EH (cell line): ENCODE measurements at regions not wholly inside any gene's neighbourhood (a gene's known extent, or its start where the extent isn't known, plus 50 kb on each side); places are given as distances from the start of the nearest gene placed in this dataset.
A peak's percentile ranks its signal among the peaks of the same experiment; 100 is the strongest.
"Not testable (repeated sequence)": the region's sequence is repeated elsewhere in the genome, so short reads cannot be mapped to it uniquely, and the experiment has no call there.

Source experiments
- DNase-seq: peaks from one replicate; pipeline ENCODE4 v3.0.0-alpha.2; 2015; ENCODE audit warnings: low read depth

DNA sequence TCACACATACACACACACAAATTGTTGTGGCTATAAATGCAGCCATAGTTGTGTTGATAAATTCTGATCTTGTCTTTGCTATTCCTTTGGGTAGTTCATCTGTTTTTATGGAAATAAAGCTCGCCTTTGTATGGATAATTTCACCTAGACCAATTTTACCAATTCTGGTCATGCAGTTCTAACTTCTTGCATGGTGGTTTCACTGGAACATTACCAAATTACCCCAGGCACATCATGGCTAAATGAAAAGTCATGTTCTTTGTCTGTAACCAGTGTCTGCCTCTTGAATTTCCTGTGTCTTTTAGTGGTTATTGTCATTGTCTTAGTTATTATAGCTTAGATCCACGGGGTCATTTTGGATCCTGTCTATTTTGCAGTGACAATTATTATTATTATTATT lies 50.3 kb upstream of the TMC1 start:
- DNase-seq: peak; percentile 47

DNA sequence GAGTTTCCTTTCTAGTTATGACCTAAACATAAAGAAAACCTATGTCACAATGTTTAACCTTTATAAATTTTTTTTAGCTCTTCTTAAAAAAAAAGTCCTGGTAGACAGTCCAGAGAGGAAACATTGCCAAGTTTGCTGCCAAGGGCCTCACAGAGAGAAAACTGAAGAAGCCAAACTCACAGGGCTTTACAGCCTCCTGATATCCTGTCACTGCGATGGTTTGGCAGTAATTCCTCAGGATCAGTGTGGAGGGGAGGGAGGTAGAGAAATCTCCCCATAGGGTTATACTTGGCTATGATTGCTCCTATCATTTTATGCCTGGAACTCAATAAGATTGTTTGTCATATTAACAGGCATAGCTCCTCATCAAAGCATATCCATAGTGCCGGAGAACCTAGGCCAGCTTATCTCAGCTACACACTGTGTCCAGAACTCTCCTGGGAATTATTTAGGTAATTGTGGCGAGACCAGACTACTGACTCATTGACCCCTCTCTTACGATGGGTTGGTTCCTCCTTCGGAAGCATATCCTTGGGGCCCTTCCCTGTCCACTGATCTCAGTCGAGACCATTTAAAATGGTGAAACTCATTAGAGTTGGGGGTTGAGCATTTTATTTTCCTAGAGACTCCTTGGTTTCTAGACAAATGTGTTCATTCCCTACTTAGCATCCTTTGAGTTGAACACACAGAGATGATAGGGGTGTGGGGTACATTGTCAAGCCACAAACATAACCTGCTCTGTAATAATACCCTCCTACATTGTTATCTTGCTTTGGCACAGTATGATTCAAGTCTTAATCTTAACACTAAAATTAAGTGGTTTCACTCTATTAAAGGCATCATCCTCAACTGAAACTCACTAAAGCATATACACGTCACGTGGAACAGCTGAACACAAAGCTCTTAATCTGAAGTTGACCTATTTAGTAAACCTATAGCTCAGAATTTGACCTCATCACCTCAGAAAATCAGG lies 53.4 kb upstream of the TMC1 start:
- DNase-seq: no peak

DNA sequence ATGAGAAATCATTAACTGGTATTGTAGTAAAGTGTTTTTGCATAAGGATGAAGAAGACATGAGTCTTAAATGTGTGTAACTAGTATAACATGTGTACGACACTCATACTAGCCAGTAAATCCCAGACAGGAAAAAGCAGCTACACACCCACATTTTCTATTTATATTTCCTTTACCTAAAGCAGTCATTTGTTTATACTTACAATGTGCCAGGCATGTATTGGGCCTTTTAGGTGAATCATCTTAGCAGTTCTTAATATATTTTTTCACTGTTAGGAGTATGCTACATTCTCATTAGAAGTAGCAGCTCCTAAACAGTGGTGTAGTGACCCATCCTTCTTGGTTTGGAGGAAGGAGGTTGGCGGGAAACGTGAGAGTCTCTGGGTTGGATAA lies 55.8 kb upstream of the TMC1 start:
- peak; percentile 48 for DNase-seq

DNA sequence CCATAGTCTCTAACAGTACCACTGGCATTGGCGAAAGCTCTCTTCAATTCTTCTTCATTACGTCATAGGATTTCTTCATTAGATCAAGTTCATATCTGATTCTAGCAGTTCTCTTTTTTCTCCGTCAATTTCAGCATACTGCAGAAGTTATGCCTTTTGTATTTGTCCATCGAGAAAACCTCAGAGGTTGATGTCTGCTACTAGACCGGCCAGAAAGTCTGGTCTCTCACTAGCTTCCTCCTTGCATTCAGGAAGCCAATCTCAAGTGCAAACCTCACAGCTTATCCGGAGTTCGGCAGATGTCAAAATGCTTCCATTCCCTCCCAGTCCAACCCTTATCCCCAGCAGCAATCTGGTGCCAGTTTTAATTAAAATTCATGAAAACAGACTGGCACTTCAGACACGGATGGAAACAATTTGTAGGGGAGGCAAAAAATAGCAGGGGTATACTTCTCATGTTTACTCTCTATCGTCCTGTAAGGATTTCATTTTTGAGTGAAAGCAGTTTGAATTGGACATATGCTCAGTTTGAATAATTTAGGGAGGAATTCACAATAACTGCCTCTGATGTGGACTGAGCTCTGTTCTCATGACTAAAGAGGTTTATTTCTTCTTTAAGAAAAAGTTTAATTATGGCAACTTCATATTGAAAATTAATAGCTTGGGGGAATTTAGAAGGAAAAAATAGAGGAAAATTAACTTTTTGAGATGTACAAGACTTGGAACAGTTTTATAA lies 56.4 kb upstream of the TMC1 start:
- no peak for DNase-seq

DNA sequence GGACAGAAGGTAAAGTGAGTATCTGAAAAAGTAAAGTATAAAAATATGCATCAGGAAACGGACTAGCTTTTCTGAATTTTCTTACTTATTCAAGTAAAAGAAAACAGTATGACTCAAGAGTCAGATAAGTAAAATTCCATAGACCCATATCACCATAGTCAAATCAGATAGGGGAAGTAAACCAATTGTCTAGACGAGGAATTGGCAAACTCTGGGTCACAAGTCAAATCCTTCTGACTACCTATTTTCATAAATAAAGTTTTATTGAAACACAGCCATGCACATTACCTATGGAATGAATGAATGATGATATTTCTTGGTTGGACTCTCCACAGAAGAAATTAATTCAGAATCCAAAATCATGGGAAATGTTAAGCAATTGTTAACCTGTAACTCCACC lies 59.1 kb upstream of the TMC1 start:
- DNase-seq: peak; percentile 76

DNA sequence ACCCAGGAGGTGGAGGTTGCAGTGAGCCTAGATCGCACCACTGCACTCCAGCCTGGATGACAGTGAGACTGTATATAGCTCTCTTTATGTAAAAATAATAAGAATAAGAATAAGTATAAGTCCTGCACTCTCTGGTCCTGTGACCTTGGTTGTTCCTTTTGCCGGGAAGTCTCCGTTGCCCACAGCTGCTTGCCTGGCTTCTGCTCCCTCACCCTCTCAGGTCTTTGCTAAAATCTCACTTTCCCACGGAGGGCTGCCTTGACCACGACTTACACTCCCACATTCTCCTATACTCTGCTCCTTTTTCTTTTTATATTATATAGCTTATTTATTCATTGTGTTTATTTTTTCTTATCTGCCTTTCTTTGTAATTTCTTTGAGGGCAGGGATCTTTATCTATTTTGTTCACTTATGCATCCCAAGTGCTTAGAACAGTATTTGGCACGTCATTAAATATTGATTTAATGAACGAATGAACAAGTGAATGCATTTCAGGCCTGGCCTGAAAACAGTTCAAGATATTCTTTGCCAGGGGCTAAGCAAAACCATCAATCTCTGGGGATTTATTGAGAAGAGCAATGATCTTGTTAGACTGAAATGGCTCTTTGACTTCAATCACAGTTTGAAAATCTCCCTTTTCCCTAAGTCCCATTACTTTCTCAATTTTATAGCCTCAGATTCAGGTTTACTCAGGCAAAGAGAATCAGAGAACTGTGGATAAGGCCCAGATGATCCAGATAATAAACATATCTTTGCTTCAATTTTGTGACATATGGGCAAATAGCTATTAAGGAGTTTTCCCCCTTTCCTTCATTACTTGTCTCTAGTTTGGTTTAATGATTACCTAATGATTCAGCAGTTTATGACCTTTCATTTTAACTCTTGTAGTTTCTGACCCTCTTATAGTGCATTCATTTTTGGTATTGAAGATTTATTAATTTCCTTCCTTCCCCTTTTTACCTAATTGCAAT lies 60.8 kb upstream of the TMC1 start:
- DNase-seq: no peak

DNA sequence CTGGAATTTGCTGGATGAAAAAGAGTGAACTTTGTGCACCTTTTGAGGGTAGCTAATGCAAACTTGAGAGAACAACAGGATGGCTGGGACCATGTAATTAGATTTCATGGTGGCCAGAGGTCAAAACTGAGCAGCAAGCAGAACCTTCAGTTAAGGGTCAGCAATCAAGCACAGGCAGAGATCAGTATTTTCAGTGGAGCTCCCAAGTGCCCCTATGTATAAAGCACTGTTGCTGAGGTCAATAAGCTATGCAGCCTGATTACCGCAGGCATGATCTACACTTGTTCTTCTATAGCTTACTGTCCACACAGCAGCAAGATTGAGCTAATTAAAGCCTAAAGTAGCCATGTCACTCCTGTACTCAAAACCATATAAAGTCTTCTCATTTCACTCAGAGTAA lies 62.1 kb upstream of the TMC1 start:
- no peak for DNase-seq

DNA sequence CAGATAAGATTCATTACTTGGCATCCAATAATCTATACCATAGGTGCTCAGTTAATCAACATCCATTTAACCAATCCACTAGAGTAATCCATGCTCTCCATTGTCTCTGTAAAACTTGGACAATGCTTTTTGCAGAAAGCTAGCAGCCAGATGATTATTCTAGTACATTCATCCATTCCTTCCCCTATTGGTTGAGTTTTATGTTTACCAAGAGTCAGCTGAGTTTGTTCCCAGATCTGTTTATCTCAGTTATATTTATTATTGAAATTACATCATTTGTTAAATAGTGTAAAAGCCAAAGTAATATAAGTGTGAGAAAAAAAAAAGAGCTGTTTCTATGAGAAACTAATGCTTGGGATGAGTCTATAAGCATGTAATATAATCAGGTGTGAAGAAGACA lies 63.3 kb upstream of the TMC1 start:
- DNase-seq: no peak

DNA sequence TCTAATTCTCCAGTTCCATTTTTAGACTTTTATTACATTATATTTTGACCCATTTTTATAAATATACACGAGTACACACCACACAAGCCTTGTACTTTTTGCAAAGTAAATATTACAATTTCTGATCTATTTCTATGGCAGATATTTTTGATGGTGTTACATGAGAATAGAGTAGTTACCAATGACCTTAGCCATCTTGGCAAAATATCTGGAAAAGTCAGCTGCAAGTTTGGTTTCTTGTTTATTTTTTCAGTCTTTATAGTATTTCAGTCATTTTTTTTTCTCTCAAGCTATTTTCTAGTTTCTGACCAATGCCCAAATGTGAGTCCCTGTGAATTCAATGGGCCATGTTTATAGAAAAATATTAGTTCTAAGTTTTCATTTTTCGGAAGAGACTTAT lies 64.0 kb upstream of the TMC1 start:
- peak; percentile 41 for DNase-seq

DNA sequence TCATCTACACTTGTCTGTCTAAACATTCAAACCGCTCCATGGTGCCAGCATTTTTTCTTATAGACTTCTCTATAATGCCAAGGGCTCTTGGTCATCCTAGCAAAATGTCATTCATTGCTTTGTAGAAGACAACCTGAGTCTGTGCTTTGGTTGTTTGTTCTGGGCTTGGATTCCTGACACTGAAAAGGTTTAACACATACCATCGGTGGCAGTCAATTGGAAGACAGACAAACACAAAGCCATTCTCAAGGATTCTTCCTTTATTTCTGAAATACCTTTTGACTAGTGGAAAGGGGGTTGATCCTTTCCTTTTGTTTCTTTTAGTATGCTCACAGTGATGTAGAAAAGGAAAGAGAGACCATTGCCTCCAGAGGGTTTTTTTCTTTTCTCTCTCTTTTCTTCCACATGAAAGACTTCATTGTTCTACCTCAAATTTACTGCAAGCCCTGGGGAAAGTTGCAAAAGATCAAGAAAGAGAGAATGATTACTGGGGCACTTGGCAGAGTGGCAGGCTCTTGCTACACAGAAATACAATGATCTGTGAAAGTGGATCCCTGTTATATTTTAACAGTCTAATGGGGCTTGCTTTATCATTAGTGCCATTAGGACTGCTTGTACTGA lies 66.4 kb upstream of the TMC1 start:
- no peak for DNase-seq

DNA sequence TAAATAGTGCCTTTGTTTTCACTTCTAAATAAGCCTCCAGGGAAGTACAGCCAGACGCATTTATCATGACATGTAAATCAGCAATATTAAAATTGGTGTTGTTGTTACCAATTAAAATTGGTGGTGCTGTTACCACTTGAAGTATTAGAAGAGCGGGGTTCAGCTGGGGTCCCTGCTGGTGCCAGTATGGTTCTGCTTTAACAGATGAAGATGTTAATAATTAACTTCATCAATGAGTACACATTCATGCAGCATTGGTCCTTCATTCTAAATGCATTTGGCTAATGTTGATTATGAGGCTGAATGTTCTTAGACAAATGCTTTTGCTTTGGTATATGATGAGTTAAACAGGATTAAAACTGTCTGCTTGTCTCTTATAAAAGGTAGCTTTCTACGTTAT lies 67.6 kb upstream of the TMC1 start:
- no peak for DNase-seq

DNA sequence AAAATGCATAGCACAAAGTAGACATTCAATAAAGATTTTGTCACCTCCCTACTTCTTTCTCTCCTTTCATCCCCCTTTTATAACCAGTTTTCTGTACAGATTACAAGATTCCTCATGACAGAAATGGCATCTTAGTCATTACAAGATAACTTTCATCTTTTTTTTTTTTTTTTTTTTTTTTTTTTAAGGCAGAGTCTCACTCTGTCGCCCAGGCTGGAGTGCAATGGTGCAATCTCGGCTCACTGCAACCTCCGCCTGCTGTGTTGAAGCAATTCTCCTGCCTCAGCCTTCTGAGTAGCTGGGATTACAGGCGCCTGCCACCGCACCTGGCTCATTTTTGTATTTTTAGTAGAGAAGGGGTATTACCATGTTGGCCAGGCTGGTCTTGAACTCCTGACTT lies 75.2 kb upstream of the TMC1 start:
- not testable (repeated sequence) for DNase-seq

DNA sequence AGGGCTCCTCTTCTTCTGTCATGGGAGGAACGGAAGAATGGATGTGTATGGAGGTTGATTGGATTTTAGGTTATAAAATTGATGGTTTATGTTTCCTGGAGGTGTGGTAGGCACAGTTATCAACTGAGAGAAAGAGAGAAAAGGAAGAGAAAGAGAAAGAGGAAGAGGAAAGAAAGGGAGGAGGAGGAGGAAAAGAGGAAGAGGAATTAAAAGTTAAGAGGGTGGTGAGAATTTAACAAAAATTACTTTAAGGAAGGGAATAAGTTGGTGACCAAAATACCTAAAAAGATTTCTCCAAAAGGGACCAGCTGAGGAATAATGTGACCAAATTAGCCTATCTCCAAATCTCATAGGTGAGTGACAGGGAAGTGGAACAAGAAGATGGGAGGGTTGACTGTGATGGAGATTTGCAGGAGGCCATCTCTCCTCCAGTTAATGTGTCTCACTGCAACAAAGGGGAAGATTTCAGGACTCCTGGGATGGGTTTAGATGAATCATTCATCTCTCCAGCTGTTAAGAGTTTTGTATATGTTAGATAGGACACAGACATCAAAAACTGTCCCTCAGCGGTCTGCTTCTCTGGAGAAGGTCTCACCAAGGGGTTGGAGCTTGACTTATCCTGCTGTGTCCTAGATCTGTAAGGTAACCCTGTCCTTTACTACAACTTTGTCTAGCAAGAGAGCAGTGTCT lies 76.0 kb upstream of the TMC1 start:
- DNase-seq: peak; percentile 39

DNA sequence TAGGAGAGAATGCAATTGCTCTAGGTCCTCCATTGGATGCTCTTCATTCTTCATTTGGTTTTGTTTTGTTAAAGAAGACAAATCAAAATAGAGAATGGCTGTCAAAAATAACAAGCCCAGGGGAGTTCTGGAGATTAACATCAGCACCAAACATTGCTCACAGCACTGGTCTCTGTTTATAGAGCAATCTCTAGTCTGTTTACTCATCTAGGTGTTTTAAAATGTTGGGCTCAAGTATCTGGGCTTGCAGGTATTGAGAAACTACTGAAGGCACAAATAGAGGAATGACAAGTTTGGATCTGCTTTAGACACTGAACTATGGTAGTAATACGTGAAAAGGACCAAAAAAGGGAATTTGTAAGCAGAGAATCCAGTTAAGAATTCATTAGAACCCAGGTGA lies 77.0 kb upstream of the TMC1 start:
- peak; percentile 31 for DNase-seq

DNA sequence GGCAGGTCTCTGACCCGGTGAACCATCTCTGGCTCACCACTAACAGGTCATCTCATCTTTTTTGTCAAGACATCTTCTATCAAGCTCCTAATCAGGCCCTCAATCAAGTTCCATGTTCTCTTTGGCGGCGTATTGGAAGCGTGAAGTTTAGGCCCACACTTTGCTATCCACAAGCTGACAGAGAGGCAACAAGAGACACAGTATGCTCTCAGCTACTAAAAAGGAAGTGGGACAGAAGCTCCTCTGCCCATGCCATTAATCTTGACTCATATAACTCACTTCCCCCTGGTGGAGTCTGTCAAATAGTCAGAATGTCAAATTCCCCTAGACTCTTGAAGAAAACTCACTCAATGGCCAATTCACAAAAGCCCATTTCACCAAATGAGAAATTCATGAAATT lies 77.6 kb upstream of the TMC1 start:
- DNase-seq: peak; percentile 63

DNA sequence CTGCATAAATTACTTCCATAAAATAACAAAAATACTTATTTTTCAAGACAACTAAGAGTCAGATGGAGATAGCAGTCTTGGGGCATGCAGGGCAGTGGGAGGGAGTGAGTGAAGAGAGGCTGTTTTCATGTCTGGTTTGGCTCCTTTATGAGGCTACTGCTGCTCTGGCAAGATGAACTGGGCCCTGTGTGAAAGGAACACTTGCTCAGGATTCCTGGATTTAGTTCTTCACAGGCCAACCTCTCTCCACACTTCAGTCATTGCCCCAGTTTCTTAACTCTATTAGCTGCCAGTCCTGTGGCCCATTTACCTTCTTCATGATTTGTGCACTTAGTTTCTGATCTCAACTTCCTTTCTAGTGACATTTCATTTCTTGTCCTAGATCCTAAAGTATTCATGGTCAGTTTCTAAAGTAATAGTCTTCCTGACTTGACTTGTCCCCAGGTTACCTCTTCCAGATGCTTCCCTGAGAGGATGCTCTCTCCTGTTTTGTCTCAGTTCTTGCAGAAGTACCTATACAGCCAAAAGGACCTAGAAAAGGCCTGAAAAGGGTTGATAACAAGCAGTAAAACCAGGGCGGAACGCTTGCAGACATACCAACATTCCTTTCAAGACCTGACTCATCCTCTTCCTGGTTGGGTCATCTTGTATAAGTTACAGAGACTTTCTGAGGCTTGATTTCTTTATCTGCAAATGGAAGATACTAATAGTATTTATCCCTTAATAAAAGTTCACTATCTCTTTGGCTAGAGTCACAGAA lies 77.0 kb upstream of the ZFAND5 start:
- DNase-seq: peak; percentile 92

DNA sequence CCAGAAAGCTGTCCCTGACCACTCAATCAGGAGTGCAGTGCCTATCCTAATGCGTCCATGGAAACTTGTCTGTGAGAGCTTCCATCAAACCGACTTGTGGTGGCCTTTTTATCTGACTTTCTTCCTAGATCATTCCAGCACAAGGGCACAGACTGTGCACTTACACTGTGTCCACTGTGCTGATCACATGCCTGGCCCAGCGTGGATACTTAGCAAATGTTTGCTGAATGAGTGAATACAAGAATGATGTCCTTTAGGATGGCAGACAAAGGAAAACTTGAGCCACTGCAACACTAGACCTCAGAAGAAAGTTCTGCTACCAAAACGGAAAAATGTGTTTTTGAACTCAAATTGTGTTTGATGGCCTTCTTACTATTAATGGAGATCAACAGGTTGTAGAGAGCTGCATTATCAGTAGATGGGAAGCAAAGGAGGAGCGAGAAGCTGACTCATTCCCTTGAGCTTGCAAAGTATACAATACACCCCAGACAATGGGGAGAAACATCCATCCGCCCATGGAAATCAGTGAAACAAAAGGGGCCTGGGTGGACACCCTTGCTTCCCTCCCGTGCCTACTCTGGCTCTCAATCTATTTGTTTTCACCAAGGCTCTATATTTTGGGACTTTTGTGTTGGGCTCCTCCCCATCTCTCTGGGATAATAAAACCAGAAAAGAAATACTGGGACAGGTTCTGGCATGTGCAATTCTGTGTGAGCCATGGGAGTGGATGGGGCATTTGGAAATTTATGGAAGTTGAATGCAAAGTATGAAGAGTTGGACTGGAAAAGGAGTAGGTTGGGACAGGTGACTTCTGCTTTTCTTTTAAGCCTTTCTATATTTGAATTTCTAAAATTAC lies 76.2 kb upstream of the ZFAND5 start:
- peak; percentile 37 for DNase-seq

DNA sequence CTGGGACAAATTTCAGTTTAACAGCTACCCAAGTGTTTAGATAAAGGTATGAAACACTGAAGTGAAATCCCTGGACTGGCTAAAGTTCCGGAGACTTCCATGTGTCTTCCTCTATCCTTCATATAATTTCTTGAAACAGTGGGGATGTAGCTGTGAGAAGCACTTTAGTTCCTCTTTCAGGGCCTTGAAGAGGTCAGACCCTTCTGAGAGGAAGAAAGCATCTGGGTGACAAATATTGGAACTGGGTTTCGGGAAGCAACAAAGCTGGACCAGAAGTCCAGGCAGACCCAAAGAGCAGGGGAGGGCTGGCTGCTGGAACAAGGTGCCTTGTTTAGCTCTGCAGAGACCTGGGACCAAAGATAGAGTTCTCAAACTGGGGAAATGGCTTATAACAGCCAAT lies 75.4 kb upstream of the ZFAND5 start:
- DNase-seq: no peak

DNA sequence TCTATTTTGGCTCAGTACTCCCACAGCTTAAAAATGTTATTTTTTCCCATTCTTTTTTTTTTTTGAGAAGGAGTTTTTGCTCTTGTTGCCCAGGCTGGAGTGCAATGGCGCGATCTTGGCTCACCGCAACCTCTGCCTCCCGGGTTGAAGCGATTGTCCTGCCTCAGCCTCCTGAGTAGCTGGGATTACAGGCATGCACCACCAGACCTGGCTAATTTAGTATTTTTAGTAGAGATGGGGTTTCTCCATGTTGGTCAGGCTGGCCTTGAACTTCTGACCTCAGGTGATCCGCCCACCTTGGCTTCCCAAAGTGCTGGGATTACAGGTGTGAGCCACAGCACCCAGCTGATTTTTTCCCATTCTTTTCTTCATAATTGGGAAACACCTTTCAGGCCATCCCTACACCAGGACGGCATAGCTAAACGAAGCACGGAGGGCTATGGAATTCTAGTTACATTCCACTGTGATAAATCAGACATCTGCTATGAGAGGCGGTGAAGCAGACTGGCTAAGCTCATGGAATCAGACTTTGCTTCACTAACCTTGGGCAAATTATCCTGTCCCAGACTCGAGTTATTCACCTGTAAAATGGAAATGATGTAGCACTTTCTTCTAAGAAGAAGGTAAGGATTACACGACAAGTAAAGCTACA lies 68.7 kb upstream of the ZFAND5 start:
- DNase-seq: peak; percentile 86
